CD4-positive, alpha-beta T cell treated with Interleukin-21 for 1 hour (primary cell): ENCODE measurements at regions not wholly inside any gene's neighbourhood (a gene's known extent, or its start where the extent isn't known, plus 50 kb on each side); places are given as distances from the start of the nearest gene placed in this dataset.
"Not testable (repeated sequence)": the region's sequence is repeated elsewhere in the genome, so short reads cannot be mapped to it uniquely, and the experiment has no call there.

Source experiments
- DNase-seq: peaks from one replicate; pipeline ENCODE4 v3.0.0-alpha.2; 2020

GRCh38 chr10:8173866-8174243 lies 119.4 kb downstream of the GATA3 start:
- DNase-seq = no peak

- no peak for DNase-seq
Measured at GRCh38 chr10:8174762-8175161, 120.3 kb downstream of the GATA3 start.

GRCh38 chr10:8177526-8177925 lies 123.0 kb downstream of the GATA3 start:
- not testable (repeated sequence) for DNase-seq

DNA sequence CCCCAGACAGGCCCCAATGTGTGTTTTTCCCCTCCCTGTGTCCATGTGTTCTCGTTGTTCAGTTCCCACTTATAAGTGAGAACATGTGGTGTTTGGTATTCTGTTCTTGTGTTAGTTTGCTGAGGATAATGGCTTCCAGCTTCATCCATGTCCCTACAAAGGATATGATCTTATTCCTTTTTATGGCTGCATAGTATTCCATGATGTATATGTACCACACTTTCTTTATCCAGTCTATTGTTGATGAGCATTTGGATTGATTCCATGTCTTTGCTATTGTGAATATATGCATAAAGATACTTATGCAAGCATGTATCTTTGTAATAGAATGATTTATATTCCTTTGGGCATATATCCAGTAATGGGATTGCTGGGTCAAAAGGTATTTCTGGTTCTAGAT lies 125.3 kb downstream of the GATA3 start:
- DNase-seq = not testable (repeated sequence)

- DNase-seq = no peak
Measured at GRCh38 chr10:8180360-8181109, 126.0 kb downstream of the GATA3 start.

- no peak for DNase-seq
Measured at GRCh38 chr10:8181496-8182157, 127.1 kb downstream of the GATA3 start.

DNA sequence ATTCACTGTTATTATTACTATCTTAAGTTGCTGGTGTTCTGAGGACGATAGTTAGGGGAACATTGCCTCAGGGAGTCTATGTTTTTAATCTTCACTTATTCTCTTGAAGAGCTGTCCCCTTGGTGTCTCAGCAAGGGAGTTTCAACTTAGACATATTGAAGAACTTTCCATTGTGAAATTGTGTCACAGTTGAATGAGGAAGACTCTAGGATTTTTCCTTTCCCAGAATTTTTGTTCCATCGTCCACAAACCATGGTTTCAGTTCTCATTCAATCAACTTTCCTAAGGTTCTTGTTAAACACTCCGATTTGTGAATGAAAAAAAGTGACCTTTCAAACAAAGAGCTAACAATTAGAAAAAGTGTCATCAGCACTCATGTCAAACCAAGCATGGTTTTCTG lies 128.3 kb downstream of the GATA3 start:
- DNase-seq = no peak

- DNase-seq = peak; percentile 75
Measured at GRCh38 chr10:8183241-8183704, 128.8 kb downstream of the GATA3 start.

GRCh38 chr10:8187171-8187666 lies 132.7 kb downstream of the GATA3 start:
- no peak for DNase-seq

DNA sequence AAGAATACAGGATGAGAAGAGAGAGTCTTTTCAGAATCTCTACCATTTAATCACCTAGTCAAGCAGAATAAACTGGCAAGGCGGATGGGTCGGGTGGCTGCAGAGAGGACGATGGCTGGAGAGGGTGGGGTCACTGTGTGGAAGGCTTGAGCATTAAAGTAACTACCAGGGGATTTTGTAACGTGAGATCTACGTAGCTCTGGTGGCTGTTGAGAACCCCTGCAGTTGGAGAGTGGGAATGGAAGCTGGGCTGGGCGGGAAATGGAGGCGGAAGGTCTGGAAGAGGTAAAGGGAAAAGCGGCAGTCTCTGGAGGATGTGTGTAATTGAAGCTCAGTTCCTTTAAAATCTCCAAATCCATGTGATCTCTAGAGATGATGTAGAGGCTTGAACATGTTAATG lies 135.0 kb downstream of the GATA3 start:
- DNase-seq = no peak

DNA sequence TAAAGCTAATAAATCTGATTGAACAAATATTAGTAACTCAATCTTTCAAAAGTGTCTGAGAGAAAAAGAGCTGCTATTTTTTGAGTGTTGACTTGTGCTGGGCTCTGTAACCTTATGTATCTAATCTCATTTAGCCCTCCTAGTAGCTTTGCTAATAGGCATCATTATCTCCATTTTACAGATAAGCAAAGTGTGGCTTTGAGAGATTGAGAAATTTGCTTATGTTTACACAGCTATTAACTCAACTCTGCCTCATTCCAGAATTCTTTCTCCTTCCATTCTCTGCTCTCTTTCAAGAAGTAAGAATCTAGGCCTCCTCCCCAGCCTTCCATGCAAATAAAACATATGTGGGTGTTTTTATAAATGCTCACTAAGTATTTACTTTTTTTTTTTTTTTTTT lies 137.8 kb downstream of the GATA3 start:
- no peak for DNase-seq

GRCh38 chr10:8193546-8193945 lies 139.1 kb downstream of the GATA3 start:
- DNase-seq = no peak

DNA sequence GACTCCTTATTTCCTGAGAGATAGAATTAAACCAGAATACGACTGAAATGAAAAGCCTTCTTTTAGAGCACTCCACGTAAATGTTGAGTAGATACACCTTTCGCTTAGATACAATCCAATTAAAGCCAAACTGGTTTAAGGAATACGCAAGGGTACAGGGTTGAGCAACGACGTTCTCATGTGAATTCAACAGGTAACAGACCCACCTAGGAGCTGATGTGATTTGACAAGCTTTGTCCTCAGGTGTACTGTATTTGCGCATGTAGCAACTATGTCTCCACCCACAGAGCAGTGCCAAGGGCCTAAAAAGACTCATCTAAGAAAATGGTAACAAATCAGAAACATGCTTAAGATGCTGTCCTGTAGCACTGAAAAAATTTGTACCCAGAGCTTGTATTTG lies 139.6 kb downstream of the GATA3 start:
- no peak for DNase-seq

DNA sequence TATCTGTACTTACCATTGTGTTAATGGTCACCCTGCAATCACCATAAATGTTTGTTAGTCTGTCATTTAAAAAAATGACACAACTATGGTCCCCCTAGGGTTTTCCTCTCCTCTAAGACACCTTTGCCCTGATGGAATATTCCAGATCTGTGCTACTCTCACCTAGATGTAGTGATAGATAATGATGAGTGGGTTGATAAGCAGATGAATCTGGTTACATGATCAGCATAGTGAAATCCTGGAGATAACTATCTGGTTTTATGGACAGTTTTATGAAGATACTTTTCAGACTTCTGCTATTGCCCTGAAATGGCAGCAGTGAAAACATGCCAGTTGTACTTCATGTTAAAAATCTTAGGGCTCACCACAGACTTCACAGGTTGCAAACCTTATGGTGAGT lies 152.4 kb downstream of the GATA3 start:
- DNase-seq = no peak

- no peak for DNase-seq
Measured at GRCh38 chr10:8211631-8212030, 157.1 kb downstream of the GATA3 start.

GRCh38 chr10:8213735-8214134 lies 159.2 kb downstream of the GATA3 start:
- no peak for DNase-seq

- no peak for DNase-seq
Measured at GRCh38 chr10:8214587-8214986, 160.1 kb downstream of the GATA3 start.

DNA sequence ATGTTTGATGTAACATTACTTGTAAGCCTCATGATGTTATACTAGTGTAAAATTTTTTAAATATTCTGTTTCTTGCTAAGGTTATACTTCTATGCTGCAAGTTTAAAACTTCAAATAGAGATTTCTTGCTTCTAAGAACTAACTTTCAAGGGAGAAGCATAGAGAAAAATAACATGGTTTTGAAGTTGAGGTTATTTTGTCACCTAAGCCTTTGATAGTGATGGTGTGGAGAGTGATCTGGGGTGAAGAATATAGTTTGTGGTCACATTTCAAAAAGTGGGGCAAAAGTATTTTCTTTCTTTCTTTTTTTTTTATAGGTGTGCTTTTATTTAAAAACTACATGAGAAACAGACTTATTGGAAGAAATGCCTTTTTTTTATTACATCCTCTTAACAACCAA lies 162.4 kb downstream of the GATA3 start:
- DNase-seq = no peak

DNA sequence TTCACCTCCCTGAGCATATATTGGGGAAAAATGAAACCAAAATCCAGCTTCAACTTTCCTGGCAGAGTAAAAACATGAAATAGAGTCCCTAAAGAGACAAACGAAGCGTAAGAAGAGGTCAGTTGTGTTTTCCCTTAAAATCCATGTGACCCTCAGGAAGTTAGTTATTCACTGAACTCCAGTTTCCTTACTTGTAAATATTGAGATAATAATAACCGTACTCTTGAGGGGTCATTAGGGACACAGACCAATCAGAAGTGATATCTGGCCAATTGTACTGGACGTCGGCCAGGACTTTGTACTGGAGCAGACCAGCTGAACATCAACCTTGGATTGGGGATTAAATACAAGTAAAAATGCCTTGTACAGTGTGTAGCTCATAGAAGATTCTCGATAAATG lies 167.0 kb downstream of the GATA3 start:
- no peak for DNase-seq

GRCh38 chr10:8224591-8224990 lies 170.1 kb downstream of the GATA3 start:
- DNase-seq = no peak

DNA sequence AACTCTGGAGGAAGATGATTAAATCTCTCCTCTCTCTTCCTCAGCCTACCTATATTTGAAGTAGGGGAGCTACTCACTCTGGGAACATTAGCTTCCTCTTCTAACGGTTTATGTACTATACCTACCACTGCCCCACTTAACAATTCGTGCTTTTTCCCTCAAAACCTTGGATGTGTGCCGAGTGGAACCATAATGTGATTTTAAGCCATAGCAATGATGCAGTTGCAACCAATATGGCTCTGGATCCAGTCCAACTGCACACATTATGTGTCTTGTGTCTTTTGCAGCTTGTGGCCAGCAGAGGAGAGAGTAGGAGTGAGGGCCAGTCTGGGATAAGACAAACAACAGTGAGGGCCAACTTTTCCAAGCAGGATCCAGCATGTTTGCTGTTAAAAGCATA lies 170.7 kb downstream of the GATA3 start:
- no peak for DNase-seq

- no peak for DNase-seq
Measured at GRCh38 chr10:8227246-8227645, 172.8 kb downstream of the GATA3 start.

GRCh38 chr10:8229153-8229552 lies 174.7 kb downstream of the GATA3 start:
- DNase-seq = no peak

GRCh38 chr10:8230902-8231301 lies 176.4 kb downstream of the GATA3 start:
- DNase-seq = no peak

- DNase-seq = no peak
Measured at GRCh38 chr10:8233049-8233448, 178.6 kb downstream of the GATA3 start.
